ENCODE measurements at regions not wholly inside any gene's neighbourhood (a gene's known extent, or its start where the extent isn't known, plus 50 kb on each side); places are given as distances from the start of the nearest gene placed in this dataset.

DNA sequence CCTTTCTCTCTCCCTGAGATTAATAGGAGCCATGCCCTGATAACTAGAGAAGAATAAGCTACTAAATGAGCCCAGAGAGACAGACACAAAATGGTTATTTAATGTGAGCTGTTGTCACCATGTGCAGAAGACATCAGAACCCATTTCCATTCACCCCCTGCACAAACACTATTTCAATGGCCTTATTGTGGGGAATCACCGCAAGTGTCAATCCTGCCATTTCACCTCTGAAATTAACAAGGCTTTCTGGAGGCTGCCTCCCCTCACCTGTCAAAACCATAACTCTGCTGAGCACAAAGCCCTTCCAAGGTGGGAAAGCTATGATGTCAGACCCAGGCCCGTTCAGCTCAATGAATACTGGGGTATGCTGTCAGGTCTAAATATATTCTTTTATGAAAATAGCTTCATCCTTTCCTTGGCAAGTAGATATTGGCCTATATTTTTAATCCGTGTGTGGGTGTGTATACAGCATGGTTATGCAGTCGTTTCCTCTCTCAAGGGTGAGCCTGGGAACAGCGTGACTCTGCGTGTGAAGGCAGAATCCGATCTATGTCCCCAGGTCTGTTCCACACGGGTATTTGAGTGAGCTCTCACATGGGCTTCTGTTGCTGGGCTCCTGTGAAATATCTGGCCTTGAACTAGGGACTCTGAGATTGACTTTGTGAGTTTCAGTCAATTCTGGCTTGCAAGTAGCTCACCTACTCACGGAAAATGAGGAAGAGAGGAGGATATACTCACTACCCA lies 266.3 kb downstream of the FBXW7 start:
- DNase-seq, result no peak

DNA sequence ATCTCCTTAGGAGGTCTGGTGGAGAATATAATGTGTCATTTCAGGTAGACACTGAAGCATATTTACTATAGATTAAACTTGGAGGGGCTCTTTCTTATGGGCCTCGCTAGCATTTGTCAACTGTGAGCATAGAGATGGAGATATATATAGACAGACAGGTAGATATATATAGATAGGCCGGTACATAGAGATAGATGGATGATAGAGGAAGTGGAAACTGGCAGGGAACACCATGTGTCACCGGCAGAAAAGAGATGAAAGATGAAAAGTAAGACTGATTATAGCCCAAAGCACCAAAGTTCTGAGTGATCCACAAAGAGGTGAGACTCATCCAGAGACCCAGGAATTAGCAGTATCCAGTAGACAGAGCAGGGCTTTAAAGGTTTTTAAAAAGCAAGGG lies 268.1 kb downstream of the FBXW7 start:
- DNase-seq, result no peak

DNA sequence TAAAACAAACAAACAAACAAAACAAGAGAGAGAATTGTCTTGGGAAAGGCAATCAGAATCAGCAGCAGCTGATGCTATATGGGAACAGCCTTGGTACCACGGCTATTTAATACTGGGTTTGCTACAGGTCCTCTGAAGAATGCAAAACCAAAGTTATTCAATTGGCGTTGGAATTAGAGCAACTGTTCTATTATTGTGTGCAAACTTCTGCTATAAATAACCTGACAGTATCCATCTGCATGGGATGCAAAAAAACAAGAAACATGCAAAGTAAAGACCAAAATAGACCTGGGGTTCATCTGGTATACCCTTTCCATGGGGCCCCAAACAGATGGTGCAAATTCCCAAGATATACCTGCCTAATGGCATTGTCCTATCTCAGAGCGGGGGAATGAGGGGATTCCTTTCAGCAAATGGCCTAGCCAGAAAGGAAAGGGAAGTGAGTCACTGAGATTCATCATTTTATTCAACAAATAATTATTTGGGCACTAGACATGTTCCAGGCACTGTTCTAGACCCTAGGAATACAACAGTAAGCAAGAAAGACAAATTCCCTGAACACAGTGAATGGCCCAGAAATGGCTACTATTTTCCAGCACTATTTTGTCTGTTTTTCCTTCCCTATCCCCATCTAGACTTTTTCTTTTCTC lies 268.9 kb downstream of the FBXW7 start:
- no peak for DNase-seq

DNA sequence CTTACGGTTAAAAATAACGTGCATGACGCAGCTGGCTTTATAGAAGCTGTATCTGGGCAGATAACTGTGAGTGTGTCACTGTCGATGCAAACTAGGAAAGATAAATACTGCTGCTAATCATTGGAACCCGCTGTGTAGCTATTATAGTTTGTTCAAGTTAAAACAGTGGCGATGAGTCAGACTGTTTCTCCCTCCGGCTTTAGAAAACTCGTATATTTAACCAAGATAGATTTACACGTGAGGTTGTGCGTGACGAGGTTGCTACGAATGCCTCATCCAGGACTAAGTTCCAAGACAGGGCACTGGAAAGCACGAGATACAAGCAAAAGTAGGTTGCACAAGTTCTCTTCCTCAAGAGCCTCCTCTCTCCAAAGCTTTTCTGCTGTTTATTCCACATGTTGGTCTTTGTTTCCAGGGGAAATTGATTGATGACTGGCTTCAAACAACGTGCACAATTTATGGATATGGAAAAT lies 270.7 kb downstream of the FBXW7 start:
- peak; percentile 53 for DNase-seq

DNA sequence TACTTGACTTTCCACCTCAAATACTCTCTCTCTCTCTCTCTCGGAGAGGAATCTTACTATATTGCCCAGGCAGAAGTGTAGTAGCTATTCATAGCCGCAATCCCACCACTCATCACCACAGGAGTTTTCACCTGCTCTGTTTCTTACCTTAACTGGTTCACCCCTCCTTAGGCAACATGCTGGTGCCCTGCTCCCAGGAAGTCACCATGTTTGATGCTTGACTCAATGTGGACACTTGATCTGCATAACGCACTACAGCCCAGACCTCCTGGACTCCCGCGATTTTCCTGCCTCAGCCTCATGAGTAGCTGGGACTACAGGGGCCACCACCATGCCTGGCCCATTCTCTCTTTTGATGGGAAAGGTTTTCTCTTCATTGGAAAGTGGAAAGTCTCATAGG lies 271.8 kb downstream of the FBXW7 start:
- DNase-seq, result no peak

DNA sequence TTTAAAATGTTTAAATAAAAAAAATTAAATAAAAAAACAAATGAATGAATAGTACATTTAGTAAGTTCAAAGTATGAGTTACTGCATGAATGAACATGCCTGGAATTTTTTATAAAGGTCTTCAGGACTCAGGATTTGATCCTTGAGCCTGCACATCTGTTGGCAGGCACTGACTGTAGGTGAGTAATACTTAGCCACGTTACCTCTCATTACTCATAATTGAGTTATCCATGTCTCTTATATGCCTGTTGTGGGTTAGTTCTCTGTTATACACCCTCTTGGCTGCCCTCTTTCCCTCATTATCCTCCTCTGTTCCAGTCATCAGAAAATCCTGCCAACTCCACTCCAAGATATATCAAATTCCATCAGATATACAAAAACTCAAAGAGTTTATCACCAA lies 276.0 kb downstream of the FBXW7 start:
- peak; percentile 84 for DNase-seq

DNA sequence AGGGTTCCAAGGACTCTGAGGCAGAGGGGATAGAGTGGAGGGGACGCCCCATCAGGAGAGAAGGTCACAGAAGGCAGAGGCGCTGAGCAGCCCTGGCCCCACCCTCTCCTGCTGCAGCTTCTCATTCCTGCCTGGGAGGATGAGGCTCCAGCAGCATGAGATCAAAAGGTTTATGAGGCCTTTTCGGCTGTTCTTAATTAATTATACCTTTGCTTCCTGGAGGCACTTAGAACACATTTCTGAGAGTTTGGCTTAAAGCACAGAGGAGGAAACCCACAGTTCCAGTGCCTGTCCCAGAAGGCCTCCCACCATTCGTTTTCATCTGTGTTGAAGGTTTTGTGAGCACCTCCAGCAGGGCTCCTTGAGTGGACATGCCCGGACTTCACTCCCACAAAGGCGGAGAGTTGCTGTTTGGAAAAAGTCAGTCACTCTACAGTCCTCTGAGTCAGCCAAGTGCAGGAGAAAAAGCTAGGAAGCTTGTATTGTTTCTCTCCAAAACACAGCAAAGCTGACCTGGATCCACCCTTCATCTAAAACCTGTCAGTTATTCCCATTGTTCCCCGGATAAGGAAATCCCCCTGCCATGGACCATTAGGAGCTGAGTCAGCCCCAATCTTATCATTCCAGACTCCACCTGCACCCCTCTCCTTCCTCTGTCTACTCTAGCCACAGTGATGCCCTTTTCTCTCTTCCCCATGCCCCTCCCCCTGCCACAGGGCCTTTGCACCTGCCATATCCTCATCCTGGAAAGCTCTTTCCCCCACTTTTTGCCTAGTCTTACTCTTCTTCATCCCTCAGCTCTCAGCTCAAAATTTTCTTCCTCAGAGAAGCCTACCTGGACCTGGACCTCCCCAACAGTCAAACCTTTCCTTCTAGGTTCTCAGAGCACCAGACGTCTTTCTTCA lies 276.8 kb downstream of the FBXW7 start:
- peak; percentile 77 for DNase-seq

DNA sequence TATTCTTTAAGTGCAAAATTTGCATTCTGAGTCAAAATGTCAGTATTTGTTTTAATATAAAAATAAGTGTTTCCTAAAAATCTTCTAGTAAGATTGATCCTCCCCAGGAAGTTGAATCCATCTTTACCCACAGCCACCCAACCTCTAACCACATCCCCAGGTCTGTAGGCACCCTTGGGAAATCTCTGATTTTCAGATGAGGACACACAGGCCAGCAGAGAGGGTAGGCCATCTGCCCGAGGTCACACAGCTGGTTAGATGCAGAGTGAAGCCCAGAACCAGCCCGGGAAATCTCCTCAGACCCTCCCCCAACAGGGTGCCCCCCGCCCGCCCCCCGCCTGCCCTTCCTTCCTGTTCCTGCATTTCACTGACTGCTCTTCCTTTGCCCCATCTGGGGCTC lies 277.5 kb downstream of the FBXW7 start:
- DNase-seq, result no peak

DNA sequence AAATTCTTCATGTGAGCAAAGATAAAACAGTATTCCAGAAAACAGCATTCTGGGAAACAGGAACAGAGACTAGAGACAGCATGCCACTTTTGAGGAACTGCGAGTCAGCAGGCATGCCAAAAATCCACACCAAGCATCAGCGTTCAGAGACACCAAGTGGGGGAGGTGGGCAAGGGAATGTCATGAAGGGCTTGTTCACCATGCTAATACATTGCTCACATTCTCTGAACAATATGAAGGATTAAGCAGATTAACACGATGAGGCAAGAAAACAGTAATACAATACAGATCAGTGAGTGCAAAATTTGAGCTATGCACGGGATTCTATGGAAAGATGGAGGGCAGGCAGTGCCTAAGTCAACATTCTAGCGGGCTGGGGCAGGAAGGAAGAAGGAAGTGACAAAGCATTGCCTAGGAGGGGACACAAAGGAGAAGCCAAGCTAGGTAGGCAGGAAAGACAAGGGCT lies 278.3 kb downstream of the FBXW7 start:
- peak; percentile 81 for DNase-seq

DNA sequence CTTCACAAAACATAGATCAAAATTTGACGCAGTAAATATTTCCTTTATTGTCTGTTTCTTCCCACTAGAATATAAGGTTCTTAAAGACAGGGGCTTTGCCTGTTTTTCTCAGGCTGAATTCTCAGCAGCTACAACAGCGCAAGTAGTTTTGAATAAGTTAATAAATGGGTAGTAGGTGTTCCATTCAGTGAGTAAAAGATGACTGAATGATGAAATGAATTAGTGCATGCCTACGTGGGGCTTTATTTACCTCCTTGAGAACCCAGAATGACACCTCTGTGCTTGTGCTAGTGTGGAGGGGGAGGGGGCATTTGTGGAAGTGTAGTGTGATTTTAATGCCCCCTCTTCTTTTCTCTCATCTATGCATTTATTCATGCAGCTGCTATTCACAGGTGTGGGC lies 278.9 kb downstream of the FBXW7 start:
- no peak for DNase-seq

DNA sequence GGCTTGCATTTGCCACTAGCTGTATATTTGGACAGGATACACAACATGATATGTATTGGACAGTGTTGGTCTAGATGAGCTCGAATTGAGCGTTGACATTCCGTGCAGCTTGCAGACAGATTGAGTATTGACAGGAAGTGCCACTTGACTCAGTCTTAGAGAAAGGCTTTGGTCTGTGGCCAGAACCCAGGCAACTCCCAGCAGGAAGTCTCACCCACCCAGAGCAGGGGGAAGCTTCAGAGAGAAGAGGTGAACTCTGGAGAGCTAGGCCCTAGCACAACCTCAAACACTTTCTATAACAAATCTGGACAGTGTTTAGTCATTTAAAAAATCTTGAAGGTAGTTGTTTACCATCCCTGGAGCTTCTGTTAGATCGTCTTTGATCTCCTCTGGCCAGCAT lies 280.5 kb downstream of the FBXW7 start:
- DNase-seq, result peak; percentile 51

DNA sequence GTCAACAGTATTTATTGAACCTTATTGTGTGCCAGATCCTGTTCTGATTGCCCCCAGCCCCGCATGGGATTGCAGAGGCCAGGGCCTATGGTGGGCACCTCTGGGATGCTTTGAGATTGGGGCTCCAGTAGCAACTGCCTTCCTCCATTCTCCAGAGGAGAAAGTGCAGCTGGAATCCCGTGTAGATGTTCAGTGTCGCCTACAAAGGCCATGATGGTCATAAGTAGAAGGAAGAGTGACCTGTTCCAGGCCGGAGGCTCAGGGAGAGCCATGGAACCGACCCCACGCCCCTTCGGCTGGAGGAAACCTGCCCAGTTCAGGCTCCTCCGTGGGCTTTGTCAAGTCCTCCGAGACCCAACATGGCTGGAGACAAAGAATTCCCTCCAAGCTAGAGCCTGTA lies 287.5 kb downstream of the FBXW7 start:
- DNase-seq, result no peak

DNA sequence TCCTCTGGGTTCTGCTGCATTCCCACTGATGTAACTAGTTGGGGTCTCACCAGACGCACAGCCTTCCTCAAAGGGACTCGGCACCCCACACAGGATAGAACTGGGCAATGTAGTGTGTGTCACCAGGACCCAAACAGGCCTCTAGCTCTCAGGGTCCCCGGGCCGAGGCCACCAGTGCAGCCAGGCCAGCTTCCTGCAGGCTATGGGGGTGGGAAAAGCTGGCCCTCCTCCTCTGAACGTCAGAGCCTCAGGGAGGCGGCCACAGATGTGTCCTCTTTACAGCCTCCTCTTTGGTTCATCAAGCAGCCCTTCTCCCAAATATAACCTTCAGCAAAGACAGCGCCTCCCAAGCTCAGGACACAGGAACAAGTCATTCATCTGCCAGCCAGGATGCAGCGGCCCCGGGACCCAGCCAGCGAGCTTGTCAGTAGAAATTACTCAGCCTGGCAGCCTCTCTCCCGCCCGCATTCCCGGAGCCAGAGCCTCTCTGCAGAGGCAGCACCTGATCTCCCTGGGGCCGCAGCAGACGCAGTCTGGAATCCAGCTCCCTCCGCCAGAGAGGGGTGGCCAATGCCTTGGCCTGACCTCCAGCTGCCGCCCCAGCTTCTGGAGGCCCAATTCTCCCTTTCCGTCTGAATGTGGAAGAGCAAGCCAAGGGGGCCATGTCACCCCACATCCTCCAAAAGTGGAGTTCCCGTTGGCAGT lies 288.5 kb downstream of the FBXW7 start:
- no peak for DNase-seq

DNA sequence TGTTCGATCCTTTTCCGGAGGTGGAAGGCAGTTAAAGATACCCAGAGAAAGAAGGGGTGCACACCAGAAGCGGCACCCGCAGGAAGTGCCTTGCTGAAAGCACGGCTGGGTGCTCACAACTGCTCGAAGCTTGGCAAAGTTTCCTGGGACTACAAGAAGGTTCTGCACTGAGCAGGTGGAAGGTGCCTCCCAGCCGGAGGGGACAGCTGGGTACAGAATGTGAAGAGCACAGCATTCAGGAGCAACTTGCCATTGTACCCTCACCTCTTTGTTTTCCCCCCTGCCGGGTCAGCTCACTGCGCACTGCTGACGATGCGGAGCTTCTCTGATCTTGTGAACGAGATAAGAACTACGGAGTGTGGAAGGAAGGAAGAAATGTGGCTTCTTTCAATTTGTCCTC lies 289.2 kb downstream of the FBXW7 start:
- no peak for DNase-seq

DNA sequence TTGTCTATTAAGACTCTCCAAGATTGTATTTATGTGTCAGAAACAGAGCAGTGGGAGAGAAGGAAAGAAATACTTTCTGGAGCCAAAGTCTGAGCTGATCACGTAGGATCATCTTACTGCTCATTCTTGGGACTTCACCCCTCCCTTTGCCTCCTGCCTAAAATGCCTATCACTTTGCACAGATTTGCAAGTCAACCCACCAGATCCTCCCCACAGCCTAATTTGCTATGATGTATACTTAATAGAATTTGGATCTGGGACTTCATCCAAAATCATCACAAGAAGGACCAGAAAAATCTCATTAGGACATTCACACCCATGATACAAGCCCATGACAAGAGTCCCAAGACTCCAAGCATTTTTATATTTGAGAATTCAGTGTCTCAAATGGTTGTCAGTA lies 290.2 kb downstream of the FBXW7 start:
- peak; percentile 12 for DNase-seq

DNA sequence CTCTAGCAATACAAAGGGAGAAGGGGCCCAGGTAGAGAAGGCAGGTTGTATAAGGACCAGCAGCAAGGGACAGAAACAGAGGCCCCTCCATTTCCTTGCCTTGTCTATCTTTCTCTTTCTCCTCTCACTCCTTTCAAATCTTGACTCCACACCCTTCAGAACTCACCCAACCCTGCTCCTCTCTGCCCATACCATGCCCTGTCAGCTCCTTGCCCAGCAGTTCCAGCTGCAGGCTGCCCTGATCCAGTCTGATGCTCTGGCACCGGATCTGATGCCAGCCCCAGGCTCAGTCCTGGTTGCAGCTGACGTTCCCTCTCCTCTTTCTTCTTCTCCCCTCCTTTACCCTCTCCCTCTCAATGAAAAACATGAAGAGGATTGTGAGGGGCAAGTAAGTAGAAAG lies 291.2 kb downstream of the FBXW7 start:
- DNase-seq, result no peak

DNA sequence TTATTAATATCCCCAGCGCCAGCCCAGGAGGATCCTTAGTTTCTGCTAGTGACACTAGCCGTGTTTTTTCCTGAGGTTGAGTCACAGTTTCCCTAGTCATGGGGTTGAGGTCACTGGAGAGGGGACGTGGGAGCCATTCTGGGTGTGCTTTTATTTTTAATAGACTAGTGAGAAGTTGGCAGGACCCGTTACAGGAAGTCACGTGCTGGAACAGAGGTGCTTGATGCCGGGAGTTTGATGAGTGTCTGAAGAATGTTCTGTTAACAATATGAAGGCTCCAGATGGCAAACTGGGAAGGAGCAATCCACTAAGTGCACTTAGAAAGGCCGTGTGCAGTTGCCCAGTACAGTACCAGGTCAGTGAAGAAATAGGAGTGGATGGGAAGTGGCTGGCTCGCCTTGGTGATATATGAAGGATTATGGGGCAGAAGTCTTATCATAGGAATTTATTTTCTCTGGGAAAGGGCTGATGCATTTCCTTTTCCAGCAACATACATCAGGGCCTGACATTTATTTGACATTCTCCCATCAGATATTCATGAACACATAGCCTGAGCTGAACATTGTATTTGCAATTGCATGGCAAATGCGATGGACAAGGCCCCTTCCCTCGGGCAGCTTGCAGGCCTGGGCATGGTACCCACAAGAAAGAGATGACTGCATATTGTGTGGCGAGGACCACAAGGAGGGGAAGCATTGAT lies 291.8 kb downstream of the FBXW7 start:
- no peak for DNase-seq

DNA sequence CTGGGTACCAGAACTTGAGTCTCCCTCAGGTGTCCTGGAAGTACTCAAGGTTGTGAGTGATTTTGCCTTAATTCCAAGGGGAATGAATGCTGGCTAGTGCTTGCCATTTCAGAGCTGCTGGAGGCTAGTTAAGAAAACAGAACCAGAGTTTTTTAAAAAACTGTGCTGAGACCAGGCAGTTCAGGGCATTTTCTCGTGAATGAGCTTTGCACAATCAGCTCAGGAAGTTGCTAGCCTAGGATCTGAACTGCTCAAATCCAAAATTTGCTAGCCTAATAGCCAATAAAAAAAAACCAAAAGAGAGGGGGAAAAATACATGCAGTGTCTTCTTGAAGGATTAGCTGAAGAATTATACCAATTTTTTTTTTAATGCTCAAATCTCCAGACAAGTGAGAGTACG lies 292.7 kb downstream of the FBXW7 start:
- no peak for DNase-seq

DNA sequence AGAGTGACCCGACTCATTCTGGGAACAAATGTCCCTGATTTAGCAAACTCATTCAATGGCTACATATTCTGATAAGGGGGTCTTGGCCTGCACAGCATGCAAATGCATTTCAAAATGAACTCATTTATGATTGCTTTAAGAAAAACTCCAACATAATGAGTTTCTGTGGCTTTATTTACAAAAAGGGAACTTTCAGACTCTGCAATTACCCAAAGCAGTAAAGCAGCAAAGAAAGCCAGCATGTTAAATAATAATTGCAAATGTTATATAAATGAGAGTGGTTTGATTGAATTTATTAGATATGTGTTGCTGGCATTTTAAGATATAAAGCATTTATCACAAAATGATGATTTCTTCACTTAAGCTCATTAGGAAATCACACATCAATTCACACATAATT lies 295.7 kb downstream of the FBXW7 start:
- no peak for DNase-seq

DNA sequence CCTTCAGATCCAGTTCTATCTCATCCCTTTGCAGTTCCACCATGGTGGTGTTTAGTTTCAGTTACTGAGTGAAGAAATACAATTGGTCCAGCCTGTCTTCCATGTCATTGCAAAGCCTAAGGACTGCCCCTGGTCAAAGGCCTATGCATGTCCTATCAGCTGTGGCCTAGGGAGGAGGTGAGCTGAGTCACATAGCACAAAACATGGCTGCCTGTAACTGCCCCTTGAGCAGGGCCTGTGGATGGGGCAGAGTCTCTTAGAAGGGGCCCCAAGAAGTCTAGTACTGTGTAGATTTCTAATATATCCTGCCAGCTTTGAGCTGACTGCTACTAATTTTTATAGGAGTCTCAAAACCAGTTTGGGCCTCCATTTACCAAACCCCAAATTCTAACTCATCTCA lies 296.7 kb downstream of the FBXW7 start:
- no peak for DNase-seq

DNA sequence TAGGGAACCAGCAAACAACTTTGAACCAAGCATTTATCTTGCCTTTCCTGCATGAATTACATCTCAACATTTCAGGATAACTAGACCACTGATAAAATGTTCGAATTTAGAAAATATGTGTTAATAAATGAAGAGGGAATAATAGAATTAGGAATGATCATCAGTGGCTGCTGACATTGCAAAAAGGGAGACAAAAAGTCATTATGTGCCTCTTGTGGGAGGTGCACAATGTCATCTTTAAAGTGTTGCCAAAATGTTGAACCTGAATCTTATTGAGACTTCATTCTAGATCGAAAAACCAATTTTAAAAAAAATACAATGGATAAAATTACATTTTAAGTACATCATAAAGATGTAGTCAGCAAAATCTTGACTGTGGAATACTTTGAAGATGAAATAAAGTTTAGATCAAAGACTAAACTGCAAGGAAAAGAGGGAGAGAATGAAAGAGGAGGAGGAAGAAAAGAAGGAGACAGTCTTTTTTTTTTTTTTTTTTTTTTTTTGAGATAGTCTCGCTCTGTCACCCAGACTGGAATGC lies 299.3 kb downstream of the FBXW7 start:
- no peak for DNase-seq

DNA sequence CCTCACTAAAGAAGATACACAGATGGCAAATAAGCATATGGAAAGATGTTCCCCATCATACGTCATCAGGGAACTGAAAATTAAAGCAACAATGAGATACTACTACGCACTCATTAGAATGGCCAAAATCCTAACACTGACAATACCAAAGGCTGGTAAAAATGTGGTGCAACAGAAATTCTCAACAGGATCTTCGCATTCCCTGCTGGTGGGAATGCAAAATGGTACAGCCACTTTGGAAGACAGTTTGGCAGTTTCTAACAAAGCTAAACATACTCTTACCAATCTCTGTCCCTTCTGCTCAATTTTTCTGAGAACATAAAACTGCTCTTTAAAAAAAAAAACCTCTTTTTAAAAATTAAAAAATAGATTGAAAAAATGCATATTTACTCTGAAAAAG lies 300.2 kb downstream of the FBXW7 start:
- no peak for DNase-seq
